Activated naive CD4-positive, alpha-beta T cell treated with anti-CD3 and anti-CD28 coated beads, Interleukin-2, amount 10 ng/mL, durations not matched to agents 7 days and 5 days (primary cell): ENCODE measurements at regions not wholly inside any gene's neighbourhood (a gene's known extent, or its start where the extent isn't known, plus 50 kb on each side); places are given as distances from the start of the nearest gene placed in this dataset.
"Not testable (repeated sequence)": the region's sequence is repeated elsewhere in the genome, so short reads cannot be mapped to it uniquely, and the experiment has no call there.

Experiments used
- CTCF ChIA-PET: fragments of 350-600 bp; sonication (Branson Sonifier 250); formaldehyde crosslinking; loops from one replicate; lab custom pipeline; 2021; ENCODE audit warnings: antibody characterized with exemption; lab: Charles Lee
- DNase-seq: peaks from one replicate; pipeline ENCODE4 v3.0.0-alpha.2; 2020
- H3K27ac Mint-ChIP-seq: one replicate; pipeline ENCODE4 v1.8.0; 2021; ENCODE audit warnings: mild to moderate bottlenecking, moderate library complexity, mixed read lengths
- H3K27me3 Mint-ChIP-seq: one replicate; pipeline ENCODE4 v1.8.0; 2021; ENCODE audit warnings: mild to moderate bottlenecking, mixed read lengths
- H3K36me3 Mint-ChIP-seq: one replicate; pipeline ENCODE4 v1.8.0; 2021; ENCODE audit warnings: mixed read lengths
- H3K4me1 Mint-ChIP-seq: one replicate; pipeline ENCODE4 v1.8.0; 2021; ENCODE audit warnings: mixed read lengths
- H3K4me3 Mint-ChIP-seq: one replicate; pipeline ENCODE4 v1.8.0; 2021; ENCODE audit warnings: mild to moderate bottlenecking, moderate library complexity, mixed read lengths
- H3K9me3 Mint-ChIP-seq: one replicate; pipeline ENCODE4 v1.8.0; 2021; ENCODE audit warnings: mixed read lengths

DNA sequence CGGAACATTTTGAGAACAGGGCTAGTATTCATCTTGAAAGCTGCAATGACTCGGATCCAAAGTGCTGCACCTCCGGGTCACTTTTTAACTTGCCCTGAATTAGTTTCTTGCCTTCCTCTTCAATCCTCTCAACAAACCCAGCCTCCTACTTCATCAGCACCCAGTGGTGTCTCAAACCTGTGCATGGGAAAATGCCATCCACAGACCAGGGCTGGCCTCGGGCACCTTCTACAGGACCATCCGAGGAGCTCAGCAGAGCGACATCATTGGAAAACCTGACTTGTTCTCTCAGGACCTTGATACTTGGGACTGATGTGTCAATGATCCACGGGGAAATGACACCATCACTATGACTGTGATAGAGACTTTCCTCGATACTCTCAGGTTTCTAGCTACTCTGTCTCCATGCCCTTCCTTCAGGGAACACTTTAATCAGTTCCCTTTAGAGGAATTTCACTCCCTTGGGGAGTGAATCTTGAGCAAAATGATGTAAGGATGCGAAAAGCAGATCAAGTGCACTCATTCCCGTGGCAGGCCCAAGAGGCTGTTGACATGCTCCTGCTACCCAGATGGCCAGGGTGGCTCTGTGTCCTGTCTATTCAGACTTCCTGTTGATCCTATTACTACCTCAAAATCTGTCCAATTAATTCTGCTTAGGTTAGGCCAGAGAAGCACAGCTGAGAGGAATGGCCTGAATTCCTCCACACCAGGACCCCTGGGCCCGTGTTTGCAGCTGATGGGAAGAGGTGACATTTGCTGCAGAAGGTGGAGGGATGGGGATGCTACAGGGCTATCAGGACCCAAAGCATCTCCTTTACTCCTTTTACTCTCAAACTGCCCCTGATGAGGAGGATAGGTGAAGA is 96.5 kb upstream of the SLC25A48 start:
- H3K27ac Mint-ChIP-seq: no peak overlapping the region
- no peaks in the 10 kb centered on the region for H3K9me3 Mint-ChIP-seq
- no peaks in the 10 kb centered on the region for H3K4me1 Mint-ChIP-seq
- CTCF ChIA-PET: no interaction called here
- DNase-seq: no peak
- no peaks in the 10 kb centered on the region for H3K27me3 Mint-ChIP-seq
- H3K36me3 Mint-ChIP-seq: no peaks in the 10 kb centered on the region
- no peak overlapping the region for H3K4me3 Mint-ChIP-seq

DNA sequence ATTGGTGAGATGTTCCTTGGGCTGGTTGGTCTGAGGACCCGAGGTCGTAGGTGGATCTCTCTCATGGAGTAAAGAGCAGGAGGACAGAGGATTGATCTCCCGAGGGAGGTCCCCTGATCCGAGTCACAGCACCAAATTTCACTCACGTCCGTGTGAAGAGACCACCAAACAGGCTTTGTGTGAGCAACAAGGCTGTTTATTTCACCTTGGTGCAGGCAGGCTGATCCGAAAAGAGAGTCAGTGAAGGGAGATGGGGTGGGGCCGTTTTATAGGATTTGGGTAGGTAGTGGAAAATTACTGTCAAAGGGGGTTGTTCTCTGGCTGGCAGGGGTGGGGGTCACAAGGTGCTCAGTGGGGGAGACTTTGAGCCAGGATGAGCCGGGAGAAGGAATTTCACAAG is 97.5 kb upstream of the SLC25A48 start:
- DNase-seq, H3K4me1 Mint-ChIP-seq, H3K4me3 Mint-ChIP-seq, H3K27me3 Mint-ChIP-seq, H3K27ac Mint-ChIP-seq, H3K36me3 Mint-ChIP-seq, CTCF ChIA-PET, H3K9me3 Mint-ChIP-seq: not testable (repeated sequence)

- Mint-ChIP-seq H3K4me1 (no peaks in the 10 kb centered on the region), H3K27me3 (no peaks in the 10 kb centered on the region), H3K9me3 (no peaks in the 10 kb centered on the region), H3K27ac (no peak overlapping the region), H3K4me3 (no peak overlapping the region), H3K36me3 (no peaks in the 10 kb centered on the region)
- no peak for DNase-seq
- CTCF ChIA-PET: no interaction called here
These were observed 98.6 kb upstream of the SLC25A48 start for GRCh38 chr5:135735831-135736230.

- not testable (repeated sequence) for H3K27ac Mint-ChIP-seq, DNase-seq, H3K4me3 Mint-ChIP-seq, H3K4me1 Mint-ChIP-seq, H3K9me3 Mint-ChIP-seq, H3K36me3 Mint-ChIP-seq, H3K27me3 Mint-ChIP-seq
- CTCF ChIA-PET: interaction anchor here (1.2 kb wide), 1 partner anchor 96 kb away, joined by 3 read pairs; no protein-coding TSS in a partner anchor
These were observed 99.5 kb upstream of the SLC25A48 start for GRCh38 chr5:135734956-135735355.

- H3K27me3 Mint-ChIP-seq, H3K27ac Mint-ChIP-seq, H3K4me1 Mint-ChIP-seq, H3K9me3 Mint-ChIP-seq, H3K4me3 Mint-ChIP-seq, CTCF ChIA-PET, H3K36me3 Mint-ChIP-seq, DNase-seq: not testable (repeated sequence)
These were observed 103.4 kb upstream of the SLC25A48 start for GRCh38 chr5:135731034-135731433.

DNA sequence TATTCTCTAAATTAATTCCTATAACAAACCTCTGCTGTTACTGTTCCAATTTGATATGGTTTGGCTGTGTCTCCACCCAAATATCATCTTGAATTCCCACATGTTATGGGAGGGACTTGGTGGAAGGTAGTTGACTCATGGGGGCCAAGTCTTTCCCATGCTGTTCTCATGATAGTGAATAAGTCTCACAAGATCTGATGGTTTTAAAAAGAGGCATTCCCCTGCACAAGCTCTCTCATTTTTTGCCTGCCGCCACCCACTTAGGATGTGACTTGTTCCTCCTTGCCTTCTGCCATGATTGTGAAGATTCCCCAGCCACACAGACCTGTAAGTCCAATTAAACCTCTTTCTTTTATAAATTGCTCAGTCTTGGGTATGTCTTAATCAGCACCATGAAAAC is 104.3 kb upstream of the SLC25A48 start:
- CTCF ChIA-PET, H3K9me3 Mint-ChIP-seq, H3K4me3 Mint-ChIP-seq, H3K27me3 Mint-ChIP-seq, H3K27ac Mint-ChIP-seq, DNase-seq, H3K36me3 Mint-ChIP-seq, H3K4me1 Mint-ChIP-seq: not testable (repeated sequence)

- Mint-ChIP-seq H3K4me1 (no peaks in the 10 kb centered on the region), H3K36me3 (no peaks in the 10 kb centered on the region), H3K27ac (no peak overlapping the region), H3K27me3 (peaks cover 5% of the 10 kb centered on the region), H3K4me3 (no peak overlapping the region), H3K9me3 (no peaks in the 10 kb centered on the region)
- CTCF ChIA-PET: no interaction called here
- DNase-seq: no peak
These were observed 105.1 kb upstream of the SLC25A48 start for GRCh38 chr5:135729321-135729786.

- Mint-ChIP-seq H3K4me1 (no peaks in the 10 kb centered on the region), H3K27ac (no peak overlapping the region), H3K36me3 (no peaks in the 10 kb centered on the region), H3K27me3 (peaks cover 5% of the 10 kb centered on the region), H3K9me3 (no peaks in the 10 kb centered on the region), H3K4me3 (no peak overlapping the region)
- no peak for DNase-seq
- CTCF ChIA-PET: no interaction called here
These were observed 109.8 kb upstream of the SLC25A48 start for GRCh38 chr5:135724617-135725016.

- CTCF ChIA-PET: no interaction called here
- Mint-ChIP-seq H3K9me3 (no peaks in the 10 kb centered on the region), H3K27ac (no peak overlapping the region), H3K27me3 (peaks cover 3% of the 10 kb centered on the region), H3K4me1 (no peaks in the 10 kb centered on the region), H3K36me3 (no peaks in the 10 kb centered on the region), H3K4me3 (no peak overlapping the region)
- no peak for DNase-seq
These were observed 111.0 kb upstream of the SLC25A48 start for GRCh38 chr5:135723491-135723890.

- no peak for DNase-seq
- Mint-ChIP-seq H3K4me1 (no peaks in the 10 kb centered on the region), H3K4me3 (no peak overlapping the region), H3K36me3 (no peaks in the 10 kb centered on the region), H3K27me3 (peaks cover 3% of the 10 kb centered on the region), H3K9me3 (no peaks in the 10 kb centered on the region), H3K27ac (no peak overlapping the region)
- CTCF ChIA-PET: no interaction called here
These were observed 112.8 kb upstream of the SLC25A48 start for GRCh38 chr5:135721548-135722090.

GRCh38 chr5:135720191-135720590 is 114.3 kb upstream of the SLC25A48 start:
- no peak overlapping the region for H3K4me3 Mint-ChIP-seq
- H3K9me3 Mint-ChIP-seq: no peaks in the 10 kb centered on the region
- no peaks in the 10 kb centered on the region for H3K36me3 Mint-ChIP-seq
- no peak overlapping the region for H3K27ac Mint-ChIP-seq
- DNase-seq: no peak
- peaks cover 3% of the 10 kb centered on the region for H3K27me3 Mint-ChIP-seq
- no peaks in the 10 kb centered on the region for H3K4me1 Mint-ChIP-seq
- CTCF ChIA-PET: interaction anchor here (0.6 kb wide), 1 partner anchor 168 kb away, joined by 4 read pairs; no protein-coding TSS in a partner anchor

- no peaks in the 10 kb centered on the region for H3K4me1 Mint-ChIP-seq
- H3K4me3 Mint-ChIP-seq: no peak overlapping the region
- CTCF ChIA-PET: interaction anchor here (0.6 kb wide), 1 partner anchor 167 kb away, joined by 4 read pairs; no protein-coding TSS in a partner anchor
- no peak for DNase-seq
- H3K9me3 Mint-ChIP-seq: no peaks in the 10 kb centered on the region
- no peak overlapping the region for H3K27ac Mint-ChIP-seq
- H3K27me3 Mint-ChIP-seq: peaks cover 3% of the 10 kb centered on the region
- no peaks in the 10 kb centered on the region for H3K36me3 Mint-ChIP-seq
These were observed 114.9 kb upstream of the SLC25A48 start for GRCh38 chr5:135719428-135720063.

GRCh38 chr5:135718651-135719050 is 115.8 kb upstream of the SLC25A48 start:
- H3K9me3 Mint-ChIP-seq: no peaks in the 10 kb centered on the region
- H3K4me1 Mint-ChIP-seq: no peaks in the 10 kb centered on the region
- CTCF ChIA-PET: no interaction called here
- no peak for DNase-seq
- no peak overlapping the region for H3K4me3 Mint-ChIP-seq
- no peaks in the 10 kb centered on the region for H3K36me3 Mint-ChIP-seq
- no peak overlapping the region for H3K27ac Mint-ChIP-seq
- peaks cover 3% of the 10 kb centered on the region for H3K27me3 Mint-ChIP-seq

DNA sequence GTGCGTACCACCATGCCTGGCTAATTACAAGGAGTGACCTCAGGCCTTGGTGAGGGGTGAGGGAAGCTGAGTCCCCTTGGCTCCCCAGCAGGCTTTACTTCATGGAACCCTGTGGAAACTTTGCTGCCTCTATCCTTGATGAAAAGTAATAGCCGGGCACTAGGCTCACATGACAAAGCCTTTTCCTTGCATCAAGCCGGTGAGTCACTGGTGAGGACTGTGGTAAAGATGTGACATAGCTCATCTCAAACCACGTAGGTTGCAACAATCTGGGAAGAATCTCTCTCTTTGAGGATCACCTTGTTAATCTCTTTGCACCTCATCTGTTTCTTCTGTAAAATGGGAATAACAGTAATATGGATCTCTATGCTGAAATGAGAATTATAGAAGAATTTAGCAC is 116.3 kb upstream of the SLC25A48 start:
- H3K36me3 Mint-ChIP-seq: no peaks in the 10 kb centered on the region
- H3K4me1 Mint-ChIP-seq: no peaks in the 10 kb centered on the region
- DNase-seq: no peak
- H3K27me3 Mint-ChIP-seq: peaks cover 3% of the 10 kb centered on the region
- no peak overlapping the region for H3K27ac Mint-ChIP-seq
- no peak overlapping the region for H3K4me3 Mint-ChIP-seq
- no peaks in the 10 kb centered on the region for H3K9me3 Mint-ChIP-seq
- CTCF ChIA-PET: no interaction called here
